HuH-7 (cell line): ENCODE measurements at regions not wholly inside any gene's neighbourhood (a gene's known extent, or its start where the extent isn't known, plus 50 kb on each side); places are given as distances from the start of the nearest gene placed in this dataset.

Experiments used
- DNase-seq: peaks from one replicate; pipeline ENCODE4 v3.0.0; 2011; ENCODE audit warnings: low spot score

DNA sequence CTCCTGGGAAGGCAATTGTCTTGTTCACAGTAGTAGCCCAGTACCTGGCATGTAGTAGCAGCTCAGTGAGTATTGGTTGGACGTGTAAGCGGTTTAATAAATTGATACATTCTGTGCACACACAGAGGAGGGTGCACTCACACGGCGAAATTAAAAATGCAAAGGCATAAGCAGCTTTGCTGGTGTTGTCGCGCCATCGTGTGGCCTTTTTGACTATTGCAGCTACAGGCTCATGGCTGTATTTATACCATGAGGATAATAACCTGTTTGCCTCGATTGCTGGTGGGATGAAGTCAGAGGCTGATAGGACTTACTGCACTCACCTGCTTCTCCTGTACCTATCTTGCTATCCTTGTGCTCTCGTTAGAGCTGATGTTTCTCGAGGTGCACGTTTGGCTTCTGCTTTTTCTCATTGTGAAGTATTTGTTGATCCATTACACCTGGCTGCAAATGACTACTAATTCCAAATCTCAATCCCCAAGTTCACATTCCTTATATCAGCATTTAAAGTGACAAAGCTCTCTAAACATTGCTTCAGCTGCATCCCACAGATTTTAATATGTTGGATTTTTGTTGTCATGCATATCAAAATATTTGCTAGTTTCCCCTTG is 61.5 kb downstream of the TBXT start:
- peak; percentile 58 for DNase-seq

DNA sequence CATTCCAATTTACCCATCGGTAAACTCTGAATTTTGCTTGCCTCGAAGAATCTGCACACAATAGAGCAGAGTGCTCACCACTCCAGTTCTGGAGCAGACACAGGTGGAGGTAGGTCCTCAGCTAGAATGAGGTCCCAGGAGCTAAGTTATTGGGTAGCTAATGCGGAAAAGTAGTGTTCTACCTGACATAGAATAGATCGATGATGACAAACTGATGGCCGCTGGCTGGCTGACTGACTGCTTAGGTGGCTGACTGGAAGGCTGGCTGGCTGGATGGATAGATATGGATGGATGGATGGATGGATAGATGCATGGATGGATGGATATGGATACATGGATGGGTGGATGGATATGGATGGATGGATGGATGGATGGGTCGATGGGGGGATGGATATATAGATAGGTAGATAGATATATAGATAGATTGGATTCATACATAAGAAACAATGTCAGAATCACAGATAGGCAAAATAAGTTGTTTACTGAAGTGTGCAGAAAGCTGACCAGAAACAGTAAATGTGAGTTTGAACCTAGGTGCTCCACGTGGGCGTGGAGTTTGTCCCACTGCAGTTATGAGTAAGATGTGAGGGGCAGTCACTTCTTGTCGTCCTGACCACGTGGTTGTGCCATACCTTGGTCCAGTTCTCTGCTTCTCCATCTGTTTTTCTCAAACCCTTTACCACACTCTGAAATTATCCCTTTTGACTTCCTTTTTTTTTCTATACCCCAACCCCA is 62.1 kb downstream of the TBXT start:
- DNase-seq: no peak

DNA sequence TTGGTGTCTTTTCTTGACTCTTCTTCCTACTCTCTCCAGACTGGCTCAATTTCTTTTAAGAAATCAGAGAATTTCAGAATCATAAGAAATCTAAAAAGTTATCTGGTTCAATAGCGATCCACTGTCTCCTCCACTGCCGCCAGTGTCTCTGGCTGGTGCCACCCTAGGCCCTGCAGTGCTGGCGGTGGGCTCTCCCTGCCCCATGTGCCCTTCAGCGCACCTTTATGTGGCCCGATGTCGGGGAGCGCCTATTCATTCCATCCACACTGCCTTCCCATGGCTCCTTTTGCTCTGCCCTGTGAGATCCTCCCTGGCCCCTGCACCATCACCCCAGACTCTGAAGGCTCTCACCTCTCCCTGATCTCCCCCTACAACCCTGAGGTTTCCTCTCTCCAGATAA is 62.8 kb downstream of the TBXT start:
- no peak for DNase-seq

DNA sequence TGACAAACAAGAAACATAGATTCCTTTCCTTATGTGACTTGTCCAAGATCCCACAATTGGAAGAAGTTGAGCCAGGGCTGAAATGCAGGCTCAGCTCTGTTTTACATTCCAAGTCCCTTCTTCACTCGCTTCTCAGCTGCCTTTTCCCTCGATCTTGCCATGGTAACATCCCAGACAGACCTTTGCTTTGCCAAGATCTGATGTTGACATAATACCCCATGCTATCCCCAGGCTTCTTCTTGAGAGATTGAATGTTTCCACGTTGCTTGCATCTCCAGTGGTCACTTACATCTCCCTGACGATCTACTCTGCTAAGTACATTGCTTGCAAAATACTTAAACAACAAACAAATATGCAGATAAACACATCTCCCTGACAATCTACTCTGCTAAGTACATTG is 63.5 kb downstream of the TBXT start:
- no peak for DNase-seq

DNA sequence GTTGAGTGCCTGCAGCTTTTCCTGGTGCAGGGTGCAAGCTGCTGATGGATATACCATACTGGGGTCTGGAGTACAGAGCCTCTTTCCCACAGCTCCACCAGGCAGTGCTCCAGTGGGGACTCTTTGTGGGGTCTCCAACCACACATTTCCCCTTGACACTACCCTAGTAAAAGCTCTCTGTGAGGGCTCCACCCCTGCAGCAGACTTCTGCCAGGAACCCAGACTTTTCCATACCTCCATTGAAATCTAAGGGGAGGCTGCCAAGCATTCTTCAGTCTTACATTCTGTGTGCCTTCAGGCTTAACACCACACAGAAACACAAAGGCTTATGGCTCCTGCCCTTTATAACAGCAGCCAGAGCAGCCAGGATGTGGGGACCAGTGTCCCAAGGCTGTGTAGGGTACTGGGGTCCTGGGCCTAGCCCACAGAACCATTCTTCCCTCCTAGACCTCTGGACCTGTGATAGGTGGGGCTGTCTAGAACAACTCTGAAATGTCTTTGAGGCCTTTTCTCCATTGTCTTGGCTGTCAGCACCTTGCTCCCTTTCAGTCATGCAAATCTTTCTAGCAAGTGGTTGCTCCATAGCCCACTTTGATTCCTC is 65.7 kb downstream of the TBXT start:
- no peak for DNase-seq

DNA sequence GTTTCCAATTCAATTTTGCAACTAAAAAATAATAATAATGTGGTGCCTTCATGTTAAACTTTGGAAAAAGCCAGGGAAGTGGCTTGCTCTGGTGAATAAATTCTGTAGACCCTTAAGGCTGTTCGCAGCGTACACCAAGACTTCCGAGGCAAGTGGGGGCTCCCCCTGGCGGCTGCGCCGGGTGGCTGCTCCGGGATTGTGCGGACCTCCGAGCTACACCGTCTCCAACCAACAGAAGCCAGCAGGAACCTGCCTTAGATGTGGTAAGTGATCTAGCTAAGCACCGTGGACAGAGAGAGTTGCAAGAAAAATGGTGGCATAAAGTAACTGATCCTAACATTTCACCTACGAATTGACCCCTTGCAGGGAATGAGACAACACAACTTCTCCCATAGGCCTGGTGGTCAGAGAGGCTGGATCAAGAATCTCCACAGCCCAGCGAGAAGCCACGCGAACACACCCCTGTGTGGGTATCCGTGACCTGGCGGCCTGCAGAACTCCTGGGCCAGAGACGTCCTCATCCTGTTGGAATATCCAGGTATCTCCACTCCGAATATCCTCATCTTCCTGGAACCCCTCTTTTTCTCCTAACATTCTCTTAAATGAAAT is 69.6 kb downstream of the TBXT start:
- peak; percentile 65 for DNase-seq

DNA sequence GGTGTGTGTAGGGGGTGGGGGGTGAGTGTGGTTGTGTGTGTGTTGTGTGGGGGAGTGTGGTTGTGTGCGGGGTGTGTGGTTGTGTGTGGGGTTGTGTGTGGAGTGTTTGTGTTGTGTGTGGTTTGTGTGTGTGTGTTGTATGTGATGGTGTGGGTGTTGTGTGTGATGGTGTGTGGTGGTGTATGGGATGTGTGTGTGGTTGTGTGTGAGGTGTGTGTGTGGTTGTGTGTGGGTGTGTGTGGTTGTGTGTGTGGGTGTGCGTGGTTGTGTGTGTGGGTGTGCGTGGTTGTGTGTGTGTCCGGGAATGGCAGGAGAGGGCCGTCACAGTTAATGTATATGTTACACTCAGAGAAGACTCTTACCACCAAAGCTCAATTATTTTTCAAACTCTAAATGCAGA is 79.8 kb downstream of the TBXT start:
- no peak for DNase-seq

DNA sequence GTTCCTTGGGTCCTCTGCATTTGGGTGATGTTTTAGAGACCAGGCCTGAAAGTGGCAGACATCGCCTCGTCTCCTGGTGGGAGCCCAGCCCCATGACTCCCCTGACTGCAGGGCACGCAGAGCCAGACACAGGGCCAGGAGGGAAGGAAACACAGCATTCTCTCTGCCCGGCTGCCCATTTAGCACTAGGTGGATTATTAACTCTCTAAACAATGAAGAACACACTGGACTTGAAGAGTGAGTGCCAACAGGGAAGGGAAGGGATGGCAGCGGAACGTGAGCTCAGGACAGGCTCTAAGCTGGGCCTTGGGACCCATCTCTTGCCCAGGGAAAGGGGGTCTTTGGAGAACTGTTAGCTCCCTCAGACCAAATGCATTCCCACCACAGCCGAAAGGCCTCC is 80.4 kb downstream of the TBXT start:
- no peak for DNase-seq

DNA sequence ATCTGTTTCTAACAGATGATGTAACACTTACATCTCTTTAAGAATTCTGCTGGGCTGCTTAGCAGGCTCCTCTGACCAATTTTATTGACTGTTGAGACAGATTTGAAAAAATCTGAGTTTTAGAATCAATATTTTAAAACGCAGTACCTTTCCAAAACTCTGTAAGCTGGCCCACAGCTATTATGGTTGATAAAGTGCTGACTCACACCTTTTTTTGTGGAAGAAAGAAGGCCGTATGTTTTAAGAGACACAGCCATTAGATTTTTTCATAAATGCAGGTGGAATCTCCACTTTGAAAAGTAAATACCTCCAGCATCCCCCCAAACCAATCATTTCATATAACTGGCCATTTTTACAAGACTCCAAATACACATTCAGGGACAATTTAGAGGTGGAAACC is 82.2 kb downstream of the TBXT start:
- no peak for DNase-seq

DNA sequence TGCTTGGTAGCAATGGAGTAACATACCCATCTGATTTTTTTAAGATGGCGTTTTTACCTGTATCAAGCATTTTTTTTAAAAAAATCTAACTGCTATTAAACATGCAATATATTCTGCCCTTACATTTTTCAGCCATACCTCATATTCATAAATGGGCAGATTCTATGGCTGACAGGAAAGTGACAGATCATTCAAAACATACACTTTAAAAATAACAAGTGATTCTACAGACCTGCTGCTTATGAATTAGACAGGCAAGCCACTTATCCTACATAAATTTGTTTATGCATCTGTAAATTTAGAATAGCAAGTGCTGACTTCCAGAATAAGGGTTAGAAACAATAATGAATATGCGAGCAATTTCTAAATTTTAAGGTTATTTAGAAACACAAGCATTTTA is 82.7 kb downstream of the TBXT start:
- no peak for DNase-seq

DNA sequence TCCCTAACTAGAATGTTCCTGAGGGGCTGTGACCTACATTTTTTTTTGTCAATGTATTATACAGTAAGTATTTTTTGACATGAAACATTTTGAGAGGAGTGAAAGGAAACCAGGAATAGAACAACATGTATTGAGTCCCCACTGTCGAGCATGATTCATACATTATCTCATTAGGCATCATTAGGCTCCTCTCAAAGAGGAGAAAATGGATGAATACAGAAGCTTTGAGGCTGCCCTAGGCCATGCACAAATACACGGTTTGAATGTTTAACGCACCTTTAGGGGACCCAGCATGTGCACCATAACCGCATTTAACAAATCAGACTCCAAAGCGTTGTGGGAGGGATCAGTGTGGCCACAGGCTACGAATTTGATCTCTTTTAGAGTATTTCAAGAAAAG is 87.8 kb downstream of the TBXT start:
- no peak for DNase-seq

DNA sequence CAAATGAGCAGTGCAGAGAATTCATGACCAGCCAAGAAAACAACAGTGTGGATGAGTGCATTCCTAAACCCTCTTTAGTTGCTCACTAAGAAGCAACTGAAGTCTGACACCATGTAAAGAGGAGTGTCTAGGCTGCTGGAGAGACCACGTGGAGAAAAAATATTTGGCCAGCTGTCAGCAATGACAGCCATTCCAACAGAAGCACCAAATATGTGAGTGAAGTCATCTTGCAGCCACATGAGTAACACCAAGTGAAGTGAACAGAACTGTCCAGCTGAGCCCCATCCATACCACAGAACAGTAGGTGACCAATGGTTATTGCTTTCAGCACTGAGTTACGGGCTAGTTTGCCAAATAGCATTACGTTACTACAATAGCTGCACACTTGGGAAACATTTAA is 89.4 kb downstream of the TBXT start:
- DNase-seq: no peak

DNA sequence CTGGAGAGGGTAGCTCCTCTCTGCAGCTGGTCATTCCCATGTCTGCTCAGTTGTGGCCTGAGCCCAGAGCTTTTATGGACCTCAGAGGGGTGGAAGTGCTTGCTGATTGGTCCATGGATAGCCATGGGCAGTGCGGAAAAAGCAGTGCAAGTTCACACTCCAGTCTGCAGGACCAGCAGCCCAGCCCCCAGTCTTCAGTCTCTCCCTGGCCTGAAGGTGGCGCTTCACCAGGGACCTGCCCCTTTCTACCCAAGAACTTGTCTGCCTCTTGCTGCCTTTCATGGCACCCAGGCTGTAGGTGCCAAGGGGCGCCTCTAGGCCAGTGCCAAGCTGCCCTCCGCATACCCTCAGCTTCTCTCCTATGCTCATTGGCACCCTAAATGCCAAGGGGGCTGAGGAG is 91.0 kb downstream of the TBXT start:
- no peak for DNase-seq

DNA sequence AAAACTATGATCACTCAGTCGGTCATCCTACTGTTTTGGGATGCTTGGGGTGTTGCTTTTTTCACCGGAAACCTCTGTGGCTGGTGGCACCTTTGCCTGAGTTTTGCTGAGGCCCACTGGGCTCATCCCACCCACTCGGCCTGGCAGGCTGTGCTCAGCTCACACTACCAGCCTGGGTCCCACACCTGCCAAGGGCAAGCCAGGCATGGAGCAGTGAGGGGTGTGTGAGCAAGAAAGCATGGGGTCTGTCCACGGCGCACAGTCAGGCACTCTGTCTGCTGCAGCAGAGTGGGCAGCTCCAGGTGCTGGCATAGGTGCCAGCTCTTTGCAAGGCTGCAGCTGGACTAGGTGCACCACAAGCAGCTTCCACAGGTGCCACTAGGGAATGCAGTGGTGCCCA is 91.7 kb downstream of the TBXT start:
- DNase-seq: no peak

DNA sequence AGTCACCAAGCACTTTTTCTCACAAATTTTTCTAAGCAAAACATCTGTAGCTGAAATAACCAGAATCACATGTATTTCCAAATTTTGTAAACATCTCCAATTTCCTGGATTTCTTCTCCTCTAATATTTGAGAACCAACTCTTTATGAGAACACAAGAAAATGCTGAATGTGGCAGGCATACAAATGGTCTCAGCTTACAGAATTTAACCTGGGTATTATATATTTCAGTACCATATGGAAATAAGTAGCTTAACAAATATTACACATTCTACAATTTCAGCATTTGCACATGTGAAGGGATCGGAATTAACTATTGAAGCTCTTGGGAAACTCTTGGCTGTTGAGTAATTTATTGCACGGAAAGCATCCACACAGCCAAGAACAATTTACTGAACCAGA is 92.5 kb downstream of the TBXT start:
- DNase-seq: no peak

DNA sequence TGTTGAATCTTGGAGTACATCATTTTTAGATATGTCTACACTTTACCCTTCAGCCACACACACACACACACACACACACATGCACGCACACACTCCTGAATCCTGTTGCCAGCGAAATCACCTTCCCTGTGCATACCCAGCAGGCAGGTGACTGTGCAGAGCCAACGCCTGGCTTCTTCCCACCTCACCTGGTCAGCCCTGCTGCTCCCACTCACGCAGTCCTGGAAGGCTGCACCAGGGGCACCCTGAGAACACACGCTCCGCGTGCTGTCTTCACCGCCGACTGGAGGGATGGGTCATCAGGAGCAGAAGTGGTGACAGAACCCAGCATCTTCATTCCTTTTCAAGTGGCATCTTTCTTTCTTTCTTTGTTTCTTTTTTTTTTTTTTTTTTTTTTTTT is 94.6 kb downstream of the TBXT start:
- DNase-seq: no peak

DNA sequence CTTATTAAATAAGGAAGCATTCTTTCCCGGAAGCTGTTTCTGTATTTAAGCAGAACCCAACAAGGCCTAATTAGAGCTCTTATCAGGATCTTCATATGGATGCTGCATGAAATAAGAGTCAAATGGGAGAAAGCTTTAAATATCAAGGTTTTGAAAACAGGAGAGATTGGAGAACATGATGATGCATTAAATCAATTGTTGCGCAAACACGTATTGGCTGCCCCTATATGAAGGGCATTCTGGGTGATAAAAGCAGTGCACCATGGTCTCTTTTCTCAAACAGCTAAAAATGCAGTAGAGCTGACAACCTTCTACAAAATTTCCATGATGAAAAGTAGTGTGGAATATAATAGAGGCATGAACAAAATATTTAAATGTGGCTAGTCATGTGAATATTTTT is 98.9 kb downstream of the TBXT start:
- DNase-seq: no peak

DNA sequence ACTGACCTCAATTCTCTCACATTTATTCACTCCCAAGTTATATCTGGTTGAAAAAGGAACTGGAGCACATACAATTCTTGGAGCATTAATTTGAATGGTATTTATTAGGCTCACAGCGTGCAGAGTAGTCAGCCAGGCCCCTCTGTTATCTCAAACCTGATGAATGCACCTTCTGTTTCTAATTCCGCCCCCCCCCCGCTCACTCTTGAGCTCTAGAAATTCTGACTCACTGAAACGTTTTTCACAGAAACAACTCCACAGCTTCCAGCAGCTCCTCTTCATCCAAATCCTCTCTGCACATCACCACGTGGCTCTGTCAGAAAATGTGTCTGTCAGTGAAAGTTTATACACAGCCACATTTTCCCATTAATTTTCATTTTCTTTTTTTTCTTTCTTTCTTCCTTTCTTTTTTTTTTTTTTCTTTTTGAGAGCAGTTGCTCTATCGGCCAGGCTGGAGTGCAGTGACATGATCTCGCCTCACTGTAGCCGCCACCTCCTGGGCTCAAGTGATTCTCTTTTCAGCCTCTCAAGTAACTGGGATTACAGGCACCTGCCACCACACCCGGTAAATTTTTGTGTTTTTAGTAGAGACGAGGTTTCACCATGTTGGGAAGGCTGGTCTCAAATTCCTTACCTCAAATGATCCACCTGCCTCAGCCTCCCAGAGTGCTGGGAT is 109.4 kb downstream of the TBXT start:
- no peak for DNase-seq

DNA sequence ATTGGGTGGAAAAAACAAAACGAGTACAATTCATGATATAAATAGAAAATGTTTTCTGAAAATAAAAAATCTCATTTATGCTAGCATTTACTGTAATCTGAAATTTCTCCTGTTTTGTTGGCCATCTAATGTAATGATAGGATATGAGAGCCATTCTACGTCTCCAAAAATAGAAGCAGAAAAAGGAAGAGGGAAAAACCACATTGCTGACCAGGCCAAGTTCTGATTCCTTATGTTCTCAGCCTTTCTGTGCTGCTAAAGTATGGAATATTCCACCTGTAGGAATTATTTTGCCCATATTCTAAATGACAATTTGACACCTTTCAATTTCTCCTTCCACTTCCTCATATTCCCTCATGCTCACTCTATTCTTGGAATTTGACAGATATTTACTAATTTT is 110.2 kb downstream of the TBXT start:
- DNase-seq: no peak

DNA sequence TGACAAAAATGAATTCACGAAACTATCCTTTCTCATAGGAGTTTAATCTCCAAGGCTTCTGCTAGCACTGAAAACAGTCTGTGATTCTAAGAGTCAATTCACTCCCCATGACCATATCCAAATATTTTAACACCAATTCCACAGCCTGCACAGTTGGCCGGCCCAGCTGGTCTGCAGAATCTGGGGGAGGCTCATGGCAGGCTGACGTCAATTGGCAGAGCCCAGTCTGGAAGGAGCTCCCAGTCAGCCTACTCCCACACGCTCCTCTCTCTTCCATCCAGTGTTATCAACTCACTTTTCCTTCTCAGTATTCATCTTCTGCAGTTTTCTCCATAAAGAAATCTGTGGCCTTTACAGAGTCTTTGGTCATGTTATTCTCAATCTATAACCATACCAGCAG is 111.0 kb downstream of the TBXT start:
- DNase-seq: no peak

DNA sequence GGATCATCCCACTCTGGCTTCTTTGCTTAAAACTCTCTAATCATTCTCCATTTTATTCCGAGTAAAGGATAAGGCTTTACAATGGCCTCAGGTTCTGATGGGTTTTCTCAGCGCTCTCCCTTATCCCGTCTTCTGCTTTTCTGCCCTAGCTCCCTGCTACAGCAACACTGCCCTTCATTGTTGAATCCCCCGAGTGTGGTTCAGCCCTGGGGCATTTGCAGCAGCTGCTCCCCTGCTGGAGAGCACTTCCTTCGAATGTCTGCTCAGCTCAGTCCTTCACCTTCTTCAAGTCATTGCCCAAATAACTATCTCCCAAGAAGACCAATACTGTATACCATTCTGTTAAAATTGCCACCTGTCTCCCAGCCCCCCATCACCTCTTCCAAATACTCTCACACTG is 111.8 kb downstream of the TBXT start:
- no peak for DNase-seq

DNA sequence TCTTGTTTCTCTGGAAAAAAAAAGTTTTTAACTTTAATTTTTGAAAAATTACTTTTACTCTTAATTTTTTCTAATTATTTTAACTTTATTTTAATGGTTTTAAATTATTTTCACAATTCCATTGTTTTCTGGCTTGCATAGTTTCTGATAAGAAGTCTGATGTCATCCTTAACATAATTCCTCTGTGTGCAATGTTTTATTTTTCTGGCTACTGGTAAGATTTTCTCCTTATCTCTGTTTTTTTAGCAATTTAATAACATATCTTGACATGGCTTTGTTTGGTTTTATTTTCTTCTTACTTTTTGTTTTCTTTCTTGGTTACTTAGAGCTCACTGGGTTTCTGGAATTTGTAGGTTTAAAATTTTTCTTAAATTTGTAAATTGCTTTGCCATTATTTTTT is 114.8 kb downstream of the TBXT start:
- DNase-seq: no peak

DNA sequence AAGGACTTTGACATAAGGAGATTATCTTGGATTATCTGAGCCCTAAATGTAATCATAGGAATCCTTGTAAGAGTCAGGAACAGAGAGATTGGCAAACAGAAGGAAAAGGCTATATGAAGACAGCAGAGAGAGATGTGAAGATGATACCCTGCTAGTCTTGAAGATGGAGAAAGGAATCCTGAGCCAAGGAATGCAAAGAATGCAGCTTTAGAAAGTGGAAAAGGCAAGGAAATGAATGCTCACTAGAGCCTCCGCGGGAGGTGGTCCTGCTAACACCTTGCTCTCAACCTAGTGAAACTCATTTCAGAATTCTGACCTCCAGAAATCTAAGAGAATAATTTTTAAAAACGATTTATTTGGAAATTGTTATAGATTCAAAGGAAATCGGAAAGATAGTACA is 117.1 kb downstream of the TBXT start:
- no peak for DNase-seq
